DOHH2 (cell line): ENCODE measurements at regions not wholly inside any gene's neighbourhood (a gene's known extent, or its start where the extent isn't known, plus 50 kb on each side); places are given as distances from the start of the nearest gene placed in this dataset.

Experiments
- H3F3A ChIP-seq: fragments of 200-600 bp; sonication (generic), shearing (Covaris generic); 2 replicates; pipeline ENCODE4 v1.6.0; 2016; ENCODE audit warnings: antibody characterized with exemption, mild to moderate bottlenecking; ENCODE audit not compliant: control insufficient read depth, insufficient read depth
- H3K27ac ChIP-seq: fragments of 200-600 bp; sonication (generic); 2 replicates; pipeline ENCODE4 v1.5.1; 2014; ENCODE audit warnings: low read depth, mild to moderate bottlenecking, low read length, moderate library complexity
- H3K27me3 ChIP-seq: fragments of 200-600 bp; sonication (generic); 2 replicates; pipeline ENCODE4 v1.6.1; 2014; ENCODE audit warnings: mild to moderate bottlenecking, low read length, mixed read lengths; ENCODE audit not compliant: control insufficient read depth
- H3K36me3 ChIP-seq: fragments of 200-600 bp; sonication (generic); 2 replicates; pipeline ENCODE4 v1.6.1; 2014; ENCODE audit warnings: mild to moderate bottlenecking, low read length, moderate library complexity, mixed read lengths; ENCODE audit not compliant: control insufficient read depth
- H3K4me1 ChIP-seq: fragments of 200-600 bp; sonication (generic); 2 replicates; pipeline ENCODE4 v1.6.1; 2014; ENCODE audit warnings: mild to moderate bottlenecking, low read length, mixed read lengths; ENCODE audit not compliant: control insufficient read depth
- H3K4me2 ChIP-seq: fragments of 200-600 bp; sonication (generic); 2 replicates; pipeline ENCODE4 v1.6.0; 2014; ENCODE audit warnings: mild to moderate bottlenecking, low read length, moderate library complexity
- H3K4me3 ChIP-seq: fragments of 200-600 bp; sonication (generic); 2 replicates; pipeline ENCODE4 v1.5.1; 2014; ENCODE audit warnings: mild to moderate bottlenecking, low read length, mixed read lengths
- H3K79me2 ChIP-seq: fragments of 200-600 bp; sonication (generic); 2 replicates; pipeline ENCODE4 v1.6.1; 2014; ENCODE audit warnings: mild to moderate bottlenecking, low read length, mixed read lengths; ENCODE audit not compliant: control insufficient read depth
- H3K9me2 ChIP-seq: fragments of 200-600 bp; sonication (generic); replicated peaks from 2 replicates; pipeline ENCODE4 v1.6.1; 2014; ENCODE audit warnings: mild to moderate bottlenecking, low read length, mixed read lengths; ENCODE audit not compliant: control insufficient read depth
- H3K9me3 ChIP-seq: fragments of 200-600 bp; sonication (generic); 2 replicates; pipeline ENCODE4 v1.6.1; 2014; ENCODE audit warnings: antibody characterized with exemption, low read length, mixed read lengths; ENCODE audit not compliant: control insufficient read depth, insufficient read depth
- H4K20me1 ChIP-seq: fragments of 200-600 bp; sonication (generic); 2 replicates; pipeline ENCODE4 v1.6.0; 2014; ENCODE audit warnings: low read depth, mild to moderate bottlenecking, antibody characterized with exemption, low read length, moderate library complexity; ENCODE audit not compliant: control insufficient read depth, insufficient read depth
- EZH2phosphoT487 ChIP-seq: fragments of 200-600 bp; sonication (generic); IDR thresholded peaks from 2 replicates; pipeline ENCODE4 v1.6.1; 2017; ENCODE audit warnings: borderline replicate concordance, mild to moderate bottlenecking, antibody characterized with exemption, low read length, moderate library complexity, mixed read lengths
- TF ChIP-seq, protein P1 (sequence below): fragments of 200-600 bp; sonication (generic); IDR thresholded peaks from one replicate; pipeline ENCODE4 v1.5.1; 2014; ENCODE audit warnings: antibody characterized with exemption, mild to moderate bottlenecking, low read depth, low read length; ENCODE audit not compliant: poor library complexity, severe bottlenecking

DNA sequence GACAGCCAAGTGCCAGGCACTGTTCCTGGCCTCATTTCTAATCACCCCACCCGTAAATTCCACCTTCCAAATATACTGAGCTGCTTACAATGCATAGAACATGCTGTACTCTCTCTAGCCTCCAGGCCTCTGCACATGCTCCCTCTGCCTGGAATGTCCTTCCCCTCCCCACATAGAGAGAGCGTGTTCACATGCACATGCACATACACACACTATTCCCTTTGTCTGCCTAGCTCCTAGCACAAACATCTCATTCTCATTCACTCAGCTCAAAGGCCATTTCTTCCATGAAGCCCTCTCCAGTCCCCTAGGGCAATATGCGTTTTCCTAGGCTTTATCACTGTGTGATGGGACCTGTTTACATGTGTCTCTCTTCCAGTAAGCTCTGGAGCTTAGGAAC, 144.6 kb downstream of the WT1 start:
- H4K20me1 ChIP-seq, result no peaks in the 10 kb centered on the region
- no peaks in the 10 kb centered on the region for H3K79me2 ChIP-seq
- H3K9me2 ChIP-seq, result no peaks in the 10 kb centered on the region
- H3K4me2 ChIP-seq, result no peak overlapping the region
- no peaks in the 10 kb centered on the region for H3K36me3 ChIP-seq
- TF ChIP-seq, protein P1, sequence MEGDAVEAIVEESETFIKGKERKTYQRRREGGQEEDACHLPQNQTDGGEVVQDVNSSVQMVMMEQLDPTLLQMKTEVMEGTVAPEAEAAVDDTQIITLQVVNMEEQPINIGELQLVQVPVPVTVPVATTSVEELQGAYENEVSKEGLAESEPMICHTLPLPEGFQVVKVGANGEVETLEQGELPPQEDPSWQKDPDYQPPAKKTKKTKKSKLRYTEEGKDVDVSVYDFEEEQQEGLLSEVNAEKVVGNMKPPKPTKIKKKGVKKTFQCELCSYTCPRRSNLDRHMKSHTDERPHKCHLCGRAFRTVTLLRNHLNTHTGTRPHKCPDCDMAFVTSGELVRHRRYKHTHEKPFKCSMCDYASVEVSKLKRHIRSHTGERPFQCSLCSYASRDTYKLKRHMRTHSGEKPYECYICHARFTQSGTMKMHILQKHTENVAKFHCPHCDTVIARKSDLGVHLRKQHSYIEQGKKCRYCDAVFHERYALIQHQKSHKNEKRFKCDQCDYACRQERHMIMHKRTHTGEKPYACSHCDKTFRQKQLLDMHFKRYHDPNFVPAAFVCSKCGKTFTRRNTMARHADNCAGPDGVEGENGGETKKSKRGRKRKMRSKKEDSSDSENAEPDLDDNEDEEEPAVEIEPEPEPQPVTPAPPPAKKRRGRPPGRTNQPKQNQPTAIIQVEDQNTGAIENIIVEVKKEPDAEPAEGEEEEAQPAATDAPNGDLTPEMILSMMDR, result no peak
- no peak for TF ChIP-seq EZH2phosphoT487
- H3K9me3 ChIP-seq, result no peaks in the 10 kb centered on the region
- no peak overlapping the region for H3K4me3 ChIP-seq
- H3K27ac ChIP-seq, result no peak overlapping the region
- no peaks in the 10 kb centered on the region for H3F3A ChIP-seq
- peaks cover 4% of the 10 kb centered on the region; the same call in 1 of the 2 replicates for H3K27me3 ChIP-seq
- no peaks in the 10 kb centered on the region for H3K4me1 ChIP-seq

DNA sequence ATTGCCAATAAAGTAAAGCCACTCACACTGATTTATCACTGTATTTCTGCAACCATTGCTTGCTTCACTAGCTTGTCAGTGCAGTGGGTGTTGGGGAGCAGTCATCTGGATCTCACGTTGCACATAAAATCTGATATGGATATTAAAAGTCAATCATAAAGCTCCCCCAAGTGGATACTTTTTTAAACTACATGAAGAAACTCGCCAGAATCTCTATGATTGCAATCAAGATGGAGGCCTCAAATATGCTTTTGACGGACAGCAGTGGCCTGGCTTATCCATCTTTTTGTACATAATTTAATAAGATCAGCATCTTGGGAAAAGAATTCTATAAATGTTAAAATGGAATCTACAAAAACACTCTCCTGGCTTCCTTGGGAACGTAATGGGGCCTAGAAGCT, 137.7 kb downstream of the WT1 start:
- no peaks in the 10 kb centered on the region for H3K9me2 ChIP-seq
- H3K36me3 ChIP-seq, result no peaks in the 10 kb centered on the region
- no peaks in the 10 kb centered on the region for H3K4me1 ChIP-seq
- H4K20me1 ChIP-seq, result no peaks in the 10 kb centered on the region
- H3K27me3 ChIP-seq, result no peaks in the 10 kb centered on the region
- H3F3A ChIP-seq, result no peaks in the 10 kb centered on the region
- H3K9me3 ChIP-seq, result no peaks in the 10 kb centered on the region
- H3K27ac ChIP-seq, result no peak overlapping the region
- no peaks in the 10 kb centered on the region for H3K79me2 ChIP-seq
- no peak overlapping the region for H3K4me3 ChIP-seq
- no peak overlapping the region for H3K4me2 ChIP-seq
- TF ChIP-seq, protein P1, result peak; percentile 34
- no peak for TF ChIP-seq EZH2phosphoT487

DNA sequence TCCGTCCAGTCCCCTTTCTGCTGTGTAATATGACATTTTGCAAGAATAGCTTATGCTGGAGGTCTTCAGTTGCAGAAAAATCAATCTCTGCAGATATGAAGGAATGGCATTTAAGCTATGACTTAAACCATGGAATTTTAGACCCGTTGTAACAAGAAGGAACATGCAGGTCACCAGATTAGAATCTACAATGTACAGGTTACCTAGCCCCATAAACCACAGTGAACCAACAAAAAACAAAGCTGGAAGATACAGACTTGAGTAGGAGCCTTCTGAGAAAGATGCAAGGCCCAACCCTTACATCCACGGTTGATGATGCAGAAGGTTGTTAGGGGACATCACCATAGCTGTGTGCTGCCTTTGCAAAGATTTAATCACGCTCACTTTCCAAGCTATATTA, 132.5 kb downstream of the WT1 start:
- Histone ChIP-seq H3K36me3 (no peaks in the 10 kb centered on the region), H4K20me1 (no peaks in the 10 kb centered on the region), H3K4me2 (no peak overlapping the region), H3K9me2 (no peaks in the 10 kb centered on the region), H3K9me3 (no peaks in the 10 kb centered on the region), H3K27me3 (no peaks in the 10 kb centered on the region), H3K4me3 (no peak overlapping the region), H3K79me2 (no peaks in the 10 kb centered on the region), H3K27ac (no peak overlapping the region), H3K4me1 (no peaks in the 10 kb centered on the region), H3F3A (no peaks in the 10 kb centered on the region)
- no peak for TF ChIP-seq EZH2phosphoT487
- TF ChIP-seq, protein P1, result no peak

DNA sequence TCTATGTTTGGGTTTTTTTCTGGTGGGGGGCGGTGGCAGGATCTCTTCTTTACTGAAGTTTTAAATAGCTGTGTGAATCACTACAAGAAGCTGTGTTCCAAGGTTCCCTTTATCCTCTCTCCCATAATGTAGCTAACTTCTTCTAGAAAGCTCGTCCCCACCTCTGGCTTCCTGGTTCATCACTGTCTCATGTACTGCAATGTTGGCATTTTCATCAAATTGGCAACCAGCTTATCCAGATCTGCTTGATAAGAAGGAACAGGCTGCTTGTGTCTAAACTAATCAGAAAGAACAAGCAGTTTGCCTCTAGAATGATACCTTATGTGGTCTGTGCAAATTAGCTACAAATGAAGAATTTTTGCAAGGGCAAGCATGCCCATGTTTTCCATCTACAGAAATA, 130.8 kb downstream of the WT1 start:
- Histone ChIP-seq H3K36me3 (no peaks in the 10 kb centered on the region), H3K4me3 (no peak overlapping the region), H3K4me2 (no peak overlapping the region), H3K4me1 (no peaks in the 10 kb centered on the region), H3K79me2 (no peaks in the 10 kb centered on the region), H3K9me3 (no peaks in the 10 kb centered on the region), H3K27me3 (no peaks in the 10 kb centered on the region), H3K9me2 (no peaks in the 10 kb centered on the region), H4K20me1 (no peaks in the 10 kb centered on the region), H3F3A (no peaks in the 10 kb centered on the region), H3K27ac (no peak overlapping the region)
- TF ChIP-seq EZH2phosphoT487, result no peak
